ENCODE measurements at regions not wholly inside any gene's neighbourhood (a gene's known extent, or its start where the extent isn't known, plus 50 kb on each side); places are given as distances from the start of the nearest gene placed in this dataset.

DNA sequence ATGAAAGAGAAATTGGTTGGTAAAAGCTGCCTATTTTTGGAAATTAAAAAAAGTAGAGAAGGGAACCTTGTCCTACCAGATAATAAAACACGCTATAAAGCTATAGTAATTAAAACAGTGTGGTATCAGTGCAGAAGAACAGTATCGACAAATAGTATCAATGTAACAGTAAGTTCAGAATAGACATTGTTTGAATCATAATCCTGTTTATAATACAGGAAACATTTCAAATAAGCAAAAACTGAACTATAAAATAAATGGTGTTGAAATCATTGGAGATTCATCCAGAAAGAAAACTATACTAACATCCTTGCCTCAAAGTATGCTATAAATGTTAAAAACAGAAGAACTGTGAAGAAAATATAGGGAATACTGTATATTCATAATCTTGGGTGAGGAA lies 54.2 kb upstream of the NAP1L1 start:
- no peak for TF ChIP-seq SP1 (IDR thresholded peaks at IDR 0.05)
- no peak for TF ChIP-seq ARNT (IDR thresholded peaks at IDR 0.05)
- no peak for TF ChIP-seq TARDBP (IDR thresholded peaks at IDR 0.05)
- TF ChIP-seq ZNF384 (IDR thresholded peaks at IDR 0.05), result no peak
- TF ChIP-seq ELF4 (IDR thresholded peaks at IDR 0.05), result no peak
- TF ChIP-seq SUZ12 (IDR thresholded peaks at IDR 0.05), result no peak
- TF ChIP-seq BHLHE40 (IDR thresholded peaks at IDR 0.05; ENCODE audit: borderline replicate concordance), result no peak
- no peak for TF ChIP-seq HDGF (IDR thresholded peaks at IDR 0.05; ENCODE audit: borderline replicate concordance)
- TF ChIP-seq FOXM1 (IDR thresholded peaks at IDR 0.05; ENCODE audit: borderline replicate concordance), result no peak
- TF ChIP-seq PKNOX1 (IDR thresholded peaks at IDR 0.05), result no peak
- TF ChIP-seq L3MBTL2 (conservative IDR thresholded peaks at IDR 0.05), result no peak
- TF ChIP-seq FOXK2 (IDR thresholded peaks at IDR 0.05), result no peak
